ENCODE measurements at regions not wholly inside any gene's neighbourhood (a gene's known extent, or its start where the extent isn't known, plus 50 kb on each side); places are given as distances from the start of the nearest gene placed in this dataset.

GRCh38 chr16:54480429-54480828 lies 193.8 kb upstream of the IRX3 start:
- no peak for TF ChIP-seq CTCF (IDR thresholded peaks at IDR 0.05; ENCODE audit: low read depth, low read length)
- H3K4me3 ChIP-seq (ENCODE audit: low read depth, low read length) = no peak overlapping the region

GRCh38 chr16:54479546-54479945 lies 193.0 kb upstream of the IRX3 start:
- no peak for TF ChIP-seq CTCF (IDR thresholded peaks at IDR 0.05; ENCODE audit: low read depth, low read length)
- H3K4me3 ChIP-seq (ENCODE audit: low read depth, low read length) = no peak overlapping the region

- H3K4me3 ChIP-seq (ENCODE audit: low read depth, low read length) = no peak overlapping the region
- no peak for TF ChIP-seq CTCF (IDR thresholded peaks at IDR 0.05; ENCODE audit: low read depth, low read length)
These were observed 191.1 kb upstream of the IRX3 start for GRCh38 chr16:54477714-54478113.

- no peak for TF ChIP-seq CTCF (IDR thresholded peaks at IDR 0.05; ENCODE audit: low read depth, low read length)
- no peak overlapping the region for H3K4me3 ChIP-seq (ENCODE audit: low read depth, low read length)
These were observed 188.5 kb upstream of the IRX3 start for GRCh38 chr16:54475019-54475601.

GRCh38 chr16:54473226-54473993 lies 186.8 kb upstream of the IRX3 start:
- TF ChIP-seq CTCF (IDR thresholded peaks at IDR 0.05; ENCODE audit: low read depth, low read length) = no peak
- H3K4me3 ChIP-seq (ENCODE audit: low read depth, low read length) = no peak overlapping the region

GRCh38 chr16:54467398-54467797 lies 180.8 kb upstream of the IRX3 start:
- TF ChIP-seq CTCF (IDR thresholded peaks at IDR 0.05; ENCODE audit: low read depth, low read length) = no peak
- no peak overlapping the region for H3K4me3 ChIP-seq (ENCODE audit: low read depth, low read length)

GRCh38 chr16:54466233-54466632 lies 179.6 kb upstream of the IRX3 start:
- no peak for TF ChIP-seq CTCF (IDR thresholded peaks at IDR 0.05; ENCODE audit: low read depth, low read length)
- H3K4me3 ChIP-seq (ENCODE audit: low read depth, low read length) = no peak overlapping the region

Measured in WI38 (cell line).